CD8-positive, alpha-beta memory T cell (primary cell): ENCODE measurements at regions not wholly inside any gene's neighbourhood (a gene's known extent, or its start where the extent isn't known, plus 50 kb on each side); places are given as distances from the start of the nearest gene placed in this dataset.

ENCODE experiments used
- CTCF ChIA-PET: fragments of 350-600 bp; sonication (Branson Sonifier 250); formaldehyde crosslinking; loops from one replicate; lab custom pipeline; 2021; ENCODE audit warnings: antibody characterized with exemption; lab: Charles Lee
- POLR2A ChIA-PET: fragments of 350-600 bp; sonication (Branson Sonifier 250); formaldehyde crosslinking; loops from one replicate; lab custom pipeline; 2021; ENCODE audit warnings: antibody characterized with exemption; lab: Charles Lee
- DNase-seq, 5 donors: peaks; one replicate each; pipeline versions ENCODE4 v3.0.0 to v3.0.0-alpha.2; 2020 to 2022; ENCODE audit warnings: mixed read lengths in 1 of 5
- H3K27ac ChIP-seq: one replicate; pipeline ENCODE4 v1.7.0; 2013; ENCODE audit warnings: low read depth, mild to moderate bottlenecking, low read length, moderate library complexity
- H3K27me3 ChIP-seq: 2 replicates; pipeline ENCODE4 v1.7.0; 2013; ENCODE audit warnings: low read length, mild to moderate bottlenecking; ENCODE audit not compliant: insufficient read depth, poor library complexity, severe bottlenecking
- H3K36me3 ChIP-seq: 2 replicates; pipeline ENCODE4 v1.7.0; 2013; ENCODE audit warnings: mild to moderate bottlenecking, low read length, moderate library complexity; ENCODE audit not compliant: insufficient read depth
- H3K4me1 ChIP-seq: 2 replicates; pipeline ENCODE4 v1.7.0; 2013; ENCODE audit warnings: mild to moderate bottlenecking, low read length, moderate library complexity; ENCODE audit not compliant: insufficient read depth
- H3K4me3 ChIP-seq: 2 replicates; pipeline ENCODE4 v1.7.0; 2013; ENCODE audit warnings: mild to moderate bottlenecking, low read length
- H3K9me3 ChIP-seq: 2 replicates; pipeline ENCODE4 v1.7.0; 2013; ENCODE audit warnings: mild to moderate bottlenecking, low read length
- H3K27ac Mint-ChIP-seq, 8 donors: one replicate each; pipeline ENCODE4 v1.8.0; 2020 to 2021; ENCODE audit warnings: mixed read lengths in 8 of 8, mild to moderate bottlenecking in 6 of 8, inconsistent platforms in 3 of 8, moderate library complexity in 3 of 8
- H3K27me3 Mint-ChIP-seq, 2 donors: one replicate each; pipeline ENCODE4 v1.8.0; 2020 to 2021; ENCODE audit warnings: mixed read lengths in 2 of 2, mild to moderate bottlenecking in 1 of 2, moderate library complexity in 1 of 2
- H3K36me3 Mint-ChIP-seq, 3 donors: one replicate each; pipeline ENCODE4 v1.8.0; 2020 to 2021; ENCODE audit warnings: mixed read lengths in 3 of 3, inconsistent platforms in 1 of 3, mild to moderate bottlenecking in 1 of 3
- H3K4me1 Mint-ChIP-seq, 3 donors: one replicate each; pipeline ENCODE4 v1.8.0; 2020 to 2021; ENCODE audit warnings: mixed read lengths in 3 of 3, inconsistent platforms in 1 of 3, mild to moderate bottlenecking in 1 of 3
- H3K4me3 Mint-ChIP-seq, 7 donors: one replicate each; pipeline ENCODE4 v1.8.0; 2020 to 2021; ENCODE audit warnings: mixed read lengths in 7 of 7, mild to moderate bottlenecking in 6 of 7, moderate library complexity in 4 of 7, inconsistent platforms in 2 of 7
- H3K9me3 Mint-ChIP-seq, 5 donors: one replicate each; pipeline ENCODE4 v1.8.0; 2020 to 2022; ENCODE audit warnings: mixed read lengths in 5 of 5, mild to moderate bottlenecking in 3 of 5, moderate library complexity in 2 of 5, inconsistent platforms in 1 of 5

DNA sequence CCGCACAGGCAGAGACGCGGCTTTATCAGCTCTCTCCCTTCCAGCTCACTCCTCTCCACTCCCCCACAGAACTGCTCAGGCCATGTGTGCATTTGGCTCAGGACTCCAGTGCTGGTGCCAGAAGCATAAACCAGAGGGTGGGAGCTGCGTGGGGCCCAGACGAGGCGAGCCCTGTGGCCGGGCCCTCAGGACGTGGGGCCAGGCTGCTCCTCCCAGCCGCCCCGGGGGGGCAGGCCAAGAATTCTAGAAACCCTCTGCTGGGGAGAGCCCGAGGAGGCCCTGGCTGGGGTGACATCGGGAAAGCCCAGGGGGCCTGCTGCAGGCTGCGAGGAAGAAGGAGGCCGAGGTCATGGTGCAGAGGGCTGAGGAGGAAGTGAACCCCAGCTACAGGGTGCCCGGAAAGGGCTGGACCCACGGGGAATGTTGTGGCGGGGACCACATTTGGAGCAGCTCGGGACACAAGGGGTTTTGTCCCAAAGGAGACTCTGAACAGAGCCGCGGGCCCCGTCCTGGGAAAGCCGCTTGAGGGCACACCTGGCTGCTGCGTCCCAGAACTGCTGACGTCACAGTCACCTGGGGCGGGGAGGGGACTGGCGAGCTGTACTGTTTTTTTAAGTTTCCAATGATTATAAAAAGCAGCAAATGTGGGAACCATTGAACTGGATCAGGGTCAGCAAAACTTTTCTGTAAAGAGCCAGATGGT is 107.1 kb downstream of the BANF2 start:
- Histone ChIP-seq H3K4me1 (no peaks in the 10 kb centered on the region), H3K4me3 (no peak overlapping the region), H3K27me3 (no peaks in the 10 kb centered on the region), H3K9me3 (no peaks in the 10 kb centered on the region), H3K27ac (no peak overlapping the region), H3K36me3 (no peaks in the 10 kb centered on the region)
- no peak for DNase-seq
- H3K27me3 Mint-ChIP-seq, result peaks cover 1 to 4% of the 10 kb centered on the region in 2 donors
- no peaks in the 10 kb centered on the region for H3K4me1 Mint-ChIP-seq
- H3K9me3 Mint-ChIP-seq, result peaks cover 0 to 2% (median 0%) of the 10 kb centered on the region in 5 donors
- peak overlapping the region in 2 of 8 donors; percentile 20 to 74 for H3K27ac Mint-ChIP-seq
- ChIA-PET CTCF (no interaction called here), POLR2A (no interaction called here)
- H3K36me3 Mint-ChIP-seq, result no peaks in the 10 kb centered on the region
- no peak overlapping the region for H3K4me3 Mint-ChIP-seq

DNA sequence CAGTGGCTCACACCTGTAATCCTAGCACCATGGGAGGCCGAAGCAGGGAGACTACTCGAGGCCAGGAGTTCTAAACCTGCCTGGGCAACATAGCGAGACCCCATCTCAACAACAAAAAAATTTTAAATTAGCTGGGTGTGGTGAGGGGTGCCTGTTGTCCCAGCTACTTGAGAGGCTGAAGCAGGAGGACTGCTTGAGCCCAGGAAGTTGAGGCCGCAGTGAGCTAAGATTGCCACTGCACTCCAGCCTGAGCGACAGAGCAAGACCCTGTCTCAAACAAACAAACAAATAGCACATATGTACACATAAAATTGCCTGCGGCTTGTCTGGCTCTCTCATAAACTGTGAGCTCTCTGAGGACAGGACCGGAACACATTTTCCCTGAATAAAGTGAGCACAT is 106.3 kb downstream of the BANF2 start:
- H3K4me1 Mint-ChIP-seq, result no peaks in the 10 kb centered on the region
- H3K4me1 ChIP-seq, result no peaks in the 10 kb centered on the region
- no peaks in the 10 kb centered on the region for H3K36me3 Mint-ChIP-seq
- H3K9me3 ChIP-seq, result no peaks in the 10 kb centered on the region
- POLR2A ChIA-PET, result no interaction called here
- CTCF ChIA-PET, result no interaction called here
- H3K27ac ChIP-seq, result no peak overlapping the region
- H3K27ac Mint-ChIP-seq, result no peak overlapping the region
- H3K4me3 ChIP-seq, result no peak overlapping the region
- no peak overlapping the region for H3K4me3 Mint-ChIP-seq
- peaks cover 1 to 10% of the 10 kb centered on the region in 2 donors for H3K27me3 Mint-ChIP-seq
- peaks cover 0 to 2% (median 0%) of the 10 kb centered on the region in 5 donors for H3K9me3 Mint-ChIP-seq
- no peaks in the 10 kb centered on the region for H3K27me3 ChIP-seq
- no peaks in the 10 kb centered on the region for H3K36me3 ChIP-seq
- no peak for DNase-seq

- POLR2A ChIA-PET, result no interaction called here
Measured at GRCh38 chr20:17803765-17804164, 104.0 kb downstream of the BANF2 start.

DNA sequence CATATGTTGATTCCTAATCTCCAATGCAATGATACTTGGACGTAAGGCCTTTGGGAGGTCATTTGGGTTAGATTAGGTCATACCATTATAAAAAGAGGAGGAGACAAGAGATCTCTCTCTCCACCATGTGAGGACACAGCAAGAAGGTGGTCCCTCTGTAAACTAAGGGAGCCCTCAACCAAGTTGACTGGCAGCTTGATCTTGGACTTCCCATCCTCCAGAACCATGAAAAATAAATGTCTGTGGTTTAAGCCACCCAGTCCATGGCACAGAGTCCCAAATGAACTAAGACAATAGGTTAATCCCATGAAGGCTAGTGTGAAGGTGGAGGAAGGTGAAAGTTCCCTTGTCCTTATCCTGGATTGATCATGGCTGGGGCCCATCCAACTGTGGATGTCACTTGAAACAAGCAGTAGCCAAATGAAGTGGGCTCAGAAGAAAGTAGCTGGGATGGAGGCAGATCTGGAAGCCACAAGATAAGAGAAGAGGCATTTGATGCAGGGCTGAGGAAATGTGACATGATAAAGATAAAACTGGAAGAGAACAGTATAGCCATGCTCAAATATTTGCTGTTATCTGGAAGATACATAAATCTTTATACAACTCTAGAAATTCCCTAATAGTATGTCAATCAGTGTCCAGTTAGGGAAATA is 99.9 kb downstream of the BANF2 start:
- DNase-seq, result no peak
- H3K36me3 Mint-ChIP-seq, result peaks cover 0 to 7% (median 0%) of the 10 kb centered on the region in 3 donors
- H3K36me3 ChIP-seq, result no peaks in the 10 kb centered on the region
- H3K27ac ChIP-seq, result no peak overlapping the region
- ChIA-PET CTCF (no interaction called here), POLR2A (no interaction called here)
- H3K4me3 Mint-ChIP-seq, result no peak overlapping the region
- H3K27me3 Mint-ChIP-seq, result peaks cover 2 to 34% of the 10 kb centered on the region in 2 donors
- peaks cover 0 to 4% (median 3%) of the 10 kb centered on the region in 3 donors for H3K4me1 Mint-ChIP-seq
- no peaks in the 10 kb centered on the region for H3K4me1 ChIP-seq
- H3K27ac Mint-ChIP-seq, result no peak overlapping the region
- no peaks in the 10 kb centered on the region for H3K27me3 ChIP-seq
- no peak overlapping the region for H3K4me3 ChIP-seq
- H3K9me3 Mint-ChIP-seq, result peaks cover 0 to 10% (median 4%) of the 10 kb centered on the region in 5 donors
- no peaks in the 10 kb centered on the region for H3K9me3 ChIP-seq

More at GRCh38 chr20:17803765-17804164, 104.0 kb downstream of the BANF2 start:
- Mint-ChIP-seq H3K9me3 (peaks cover 0 to 8% (median 4%) of the 10 kb centered on the region in 5 donors), H3K27ac (no peak overlapping the region), H3K4me3 (no peak overlapping the region), H3K4me1 (no peaks in the 10 kb centered on the region), H3K27me3 (peaks cover 1 to 29% of the 10 kb centered on the region in 2 donors), H3K36me3 (peaks cover 0 to 3% (median 0%) of the 10 kb centered on the region in 3 donors)
- DNase-seq, result no peak
- no peaks in the 10 kb centered on the region for H3K36me3 ChIP-seq
- no peaks in the 10 kb centered on the region for H3K4me1 ChIP-seq
- CTCF ChIA-PET, result no interaction called here
- no peak overlapping the region for H3K4me3 ChIP-seq
- no peaks in the 10 kb centered on the region for H3K27me3 ChIP-seq
- H3K9me3 ChIP-seq, result no peaks in the 10 kb centered on the region
- H3K27ac ChIP-seq, result no peak overlapping the region

DNA sequence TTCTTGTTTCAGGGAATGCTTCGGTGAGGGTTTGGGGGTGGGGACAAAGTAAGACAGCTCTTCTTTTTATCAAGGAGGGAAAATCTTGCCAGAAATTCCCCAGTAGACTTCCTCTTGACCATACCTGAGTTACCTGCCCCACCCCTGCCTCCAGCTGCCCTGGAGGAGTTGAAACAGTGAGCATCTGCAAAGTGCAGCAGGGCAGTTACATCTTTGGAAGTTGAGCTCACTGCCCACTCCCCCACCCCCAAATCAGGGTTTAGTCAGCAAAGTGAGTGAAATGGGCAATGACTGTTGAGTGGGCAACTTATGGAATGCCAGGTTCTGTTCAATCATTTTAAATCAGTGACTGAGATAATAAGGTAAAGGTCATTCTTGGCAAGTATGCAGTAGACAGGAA is 98.8 kb downstream of the BANF2 start:
- no peaks in the 10 kb centered on the region for H3K36me3 ChIP-seq
- no peaks in the 10 kb centered on the region for H3K9me3 ChIP-seq
- POLR2A ChIA-PET, result no interaction called here
- H3K4me3 ChIP-seq, result no peak overlapping the region
- CTCF ChIA-PET, result no interaction called here
- DNase-seq, result no peak
- no peak overlapping the region for H3K27ac Mint-ChIP-seq
- peaks cover 0 to 7% (median 0%) of the 10 kb centered on the region in 3 donors for H3K36me3 Mint-ChIP-seq
- H3K4me3 Mint-ChIP-seq, result no peak overlapping the region
- H3K27ac ChIP-seq, result no peak overlapping the region
- peaks cover 0 to 10% (median 2%) of the 10 kb centered on the region in 5 donors for H3K9me3 Mint-ChIP-seq
- no peaks in the 10 kb centered on the region for H3K27me3 ChIP-seq
- peaks cover 0 to 4% (median 3%) of the 10 kb centered on the region in 3 donors for H3K4me1 Mint-ChIP-seq
- peaks cover 2 to 34% of the 10 kb centered on the region in 2 donors for H3K27me3 Mint-ChIP-seq
- no peaks in the 10 kb centered on the region for H3K4me1 ChIP-seq

DNA sequence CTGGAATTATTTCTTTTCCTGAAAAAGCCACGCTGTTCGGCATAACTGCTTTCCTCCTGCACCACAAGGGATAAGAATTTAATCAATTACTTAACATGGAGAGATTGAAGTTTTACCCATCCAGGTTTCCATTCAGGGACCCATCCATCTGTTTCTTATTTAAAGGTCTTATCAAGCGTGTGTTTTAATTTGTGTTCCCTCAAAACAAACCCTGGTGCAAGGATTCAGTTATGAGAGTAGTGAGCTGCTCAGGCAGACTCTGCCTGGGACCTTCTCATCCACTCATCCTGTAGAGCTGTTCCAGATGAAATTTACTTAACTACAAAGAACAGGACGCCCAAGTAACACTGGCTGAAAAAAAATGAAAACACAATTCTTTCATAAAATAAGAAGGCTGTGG is 97.8 kb downstream of the BANF2 start:
- no peaks in the 10 kb centered on the region for H3K27me3 ChIP-seq
- peaks cover 0 to 7% (median 0%) of the 10 kb centered on the region in 3 donors for H3K36me3 Mint-ChIP-seq
- no peak overlapping the region for H3K27ac Mint-ChIP-seq
- peaks cover 0 to 10% (median 2%) of the 10 kb centered on the region in 5 donors for H3K9me3 Mint-ChIP-seq
- no peaks in the 10 kb centered on the region for H3K9me3 ChIP-seq
- peaks cover 0 to 4% (median 3%) of the 10 kb centered on the region in 3 donors for H3K4me1 Mint-ChIP-seq
- H3K27me3 Mint-ChIP-seq, result peaks cover 2 to 34% of the 10 kb centered on the region in 2 donors
- H3K4me3 ChIP-seq, result no peak overlapping the region
- no peaks in the 10 kb centered on the region for H3K4me1 ChIP-seq
- DNase-seq, result no peak
- ChIA-PET CTCF (no interaction called here), POLR2A (no interaction called here)
- H3K27ac ChIP-seq, result no peak overlapping the region
- H3K36me3 ChIP-seq, result no peaks in the 10 kb centered on the region
- no peak overlapping the region for H3K4me3 Mint-ChIP-seq

DNA sequence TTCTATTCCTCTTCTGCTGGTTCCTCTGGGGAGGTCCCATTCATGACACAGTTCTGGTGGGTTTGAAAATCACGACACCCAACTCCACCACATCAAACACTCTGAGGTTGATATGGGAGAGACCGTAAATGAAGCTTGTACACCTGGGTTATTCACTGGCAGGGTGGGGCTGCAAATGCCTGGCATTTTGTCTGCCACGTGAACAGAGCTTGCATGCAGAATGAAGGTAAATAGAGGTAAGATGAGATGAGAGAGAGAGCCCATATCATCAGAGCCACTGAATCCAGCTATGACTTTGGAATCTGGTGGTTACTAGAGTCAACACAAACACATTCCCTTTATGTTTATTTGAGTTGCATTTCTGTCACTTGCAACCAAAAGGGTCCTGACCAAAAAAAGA is 97.4 kb downstream of the BANF2 start:
- no peaks in the 10 kb centered on the region for H3K36me3 ChIP-seq
- H3K27me3 ChIP-seq, result no peaks in the 10 kb centered on the region
- Mint-ChIP-seq H3K36me3 (peaks cover 0 to 7% (median 0%) of the 10 kb centered on the region in 3 donors), H3K9me3 (peaks cover 0 to 10% (median 2%) of the 10 kb centered on the region in 5 donors), H3K4me3 (no peak overlapping the region), H3K4me1 (peaks cover 0 to 4% (median 3%) of the 10 kb centered on the region in 3 donors), H3K27me3 (peaks cover 4 to 35% of the 10 kb centered on the region in 2 donors), H3K27ac (no peak overlapping the region)
- no peaks in the 10 kb centered on the region for H3K4me1 ChIP-seq
- H3K27ac ChIP-seq, result no peak overlapping the region
- POLR2A ChIA-PET, result no interaction called here
- CTCF ChIA-PET, result no interaction called here
- no peaks in the 10 kb centered on the region for H3K9me3 ChIP-seq
- no peak overlapping the region for H3K4me3 ChIP-seq
- DNase-seq, result no peak

GRCh38 chr20:17796091-17796563 is 96.4 kb downstream of the BANF2 start:
- POLR2A ChIA-PET, result no interaction called here
- Mint-ChIP-seq H3K4me3 (no peak overlapping the region), H3K36me3 (peaks cover 0 to 7% (median 0%) of the 10 kb centered on the region in 3 donors), H3K4me1 (peaks cover 0 to 4% (median 3%) of the 10 kb centered on the region in 3 donors), H3K27me3 (peaks cover 7 to 34% of the 10 kb centered on the region in 2 donors), H3K27ac (peak overlapping the region in 1 of 8 donors; percentile 16), H3K9me3 (peaks cover 0 to 10% (median 2%) of the 10 kb centered on the region in 5 donors)
- no peaks in the 10 kb centered on the region for H3K9me3 ChIP-seq
- H3K27ac ChIP-seq, result no peak overlapping the region
- CTCF ChIA-PET, result no interaction called here
- DNase-seq, result no peak
- no peaks in the 10 kb centered on the region for H3K4me1 ChIP-seq
- no peaks in the 10 kb centered on the region for H3K36me3 ChIP-seq
- no peaks in the 10 kb centered on the region for H3K27me3 ChIP-seq
- no peak overlapping the region for H3K4me3 ChIP-seq
